Neural progenitor cell (in vitro differentiated cells): ENCODE measurements at regions not wholly inside any gene's neighbourhood (a gene's known extent, or its start where the extent isn't known, plus 50 kb on each side); places are given as distances from the start of the nearest gene placed in this dataset.

ENCODE experiments used
- DNase-seq: peaks from one replicate; pipeline ENCODE4 v3.0.0-alpha.2; 2016; ENCODE audit warnings: low spot score
- H2AFZ ChIP-seq: fragments of 200-600 bp; sonication (generic); replicated peaks from 2 replicates; pipeline ENCODE4 v1.6.1; 2016; ENCODE audit warnings: antibody characterized with exemption
- H3F3A ChIP-seq: fragments of 200-600 bp; sonication (generic); 2 replicates; pipeline ENCODE4 v1.6.1; 2016; ENCODE audit warnings: antibody characterized with exemption, low read depth
- H3K27ac ChIP-seq: fragments of 200-600 bp; sonication (generic); 2 replicates; pipeline ENCODE4 v1.5.1; 2016; ENCODE audit warnings: mild to moderate bottlenecking
- H3K27me3 ChIP-seq: fragments of 200-600 bp; sonication (generic); 2 replicates; pipeline ENCODE4 v1.6.1; 2016; ENCODE audit warnings: mild to moderate bottlenecking, moderate library complexity
- H3K36me3 ChIP-seq: fragments of 200-600 bp; sonication (generic); 2 replicates; pipeline ENCODE4 v1.5.1; 2016
- H3K4me1 ChIP-seq: fragments of 200-600 bp; sonication (generic); 2 replicates; pipeline ENCODE4 v1.6.1; 2016; ENCODE audit warnings: mixed run types
- H3K4me2 ChIP-seq: fragments of 200-600 bp; sonication (generic); 2 replicates; pipeline ENCODE4 v1.6.1; 2016
- H3K4me3 ChIP-seq: fragments of 200-600 bp; sonication (generic); 2 replicates; pipeline ENCODE4 v1.5.1; 2016
- H3K79me2 ChIP-seq: fragments of 200-600 bp; sonication (generic); 2 replicates; pipeline ENCODE4 v1.6.1; 2016; ENCODE audit warnings: low read depth
- H3K9ac ChIP-seq: fragments of 200-600 bp; sonication (generic); 2 replicates; pipeline ENCODE4 v1.6.1; 2016
- H3K9me3 ChIP-seq: fragments of 200-600 bp; sonication (generic); 2 replicates; pipeline ENCODE4 v1.5.1; 2016; ENCODE audit warnings: low read depth
- H4K20me1 ChIP-seq: fragments of 200-600 bp; sonication (generic); 2 replicates; pipeline ENCODE4 v1.6.1; 2016; ENCODE audit warnings: low read depth
- H3K27ac Mint-ChIP-seq: 3 replicates; pipeline ENCODE4 v1.8.0; 2021; ENCODE audit warnings: mixed read lengths
- H3K27me3 Mint-ChIP-seq: 2 replicates; pipeline ENCODE4 v1.8.0; 2022; ENCODE audit warnings: low read depth, mild to moderate bottlenecking, inconsistent platforms, moderate library complexity, mixed read lengths; ENCODE audit not compliant: insufficient read depth
- H3K36me3 Mint-ChIP-seq: 3 replicates; pipeline ENCODE4 v1.8.0; 2021; ENCODE audit warnings: mixed read lengths
- H3K4me1 Mint-ChIP-seq: 3 replicates; pipeline ENCODE4 v1.8.0; 2021; ENCODE audit warnings: mixed read lengths
- H3K4me3 Mint-ChIP-seq: 3 replicates; pipeline ENCODE4 v1.8.0; 2021; ENCODE audit warnings: mild to moderate bottlenecking, moderate library complexity, mixed read lengths
- H3K9me3 Mint-ChIP-seq: 3 replicates; pipeline ENCODE4 v1.8.0; 2020; ENCODE audit warnings: mixed read lengths
- EZH2 ChIP-seq: fragments of 200-600 bp; sonication (generic); IDR thresholded peaks from 2 replicates; pipeline ENCODE4 v1.6.1; 2017; ENCODE audit warnings: antibody characterized with exemption, mild to moderate bottlenecking, moderate library complexity
- EZH2phosphoT487 ChIP-seq: fragments of 200-600 bp; sonication (generic); IDR thresholded peaks from 2 replicates; pipeline ENCODE4 v1.6.1; 2017; ENCODE audit warnings: antibody characterized with exemption
- TF ChIP-seq, protein P1 (sequence below): fragments of 200-600 bp; sonication (generic); IDR thresholded peaks from 2 replicates; pipeline ENCODE4 v1.5.1; 2017; ENCODE audit warnings: antibody characterized with exemption, mild to moderate bottlenecking

DNA sequence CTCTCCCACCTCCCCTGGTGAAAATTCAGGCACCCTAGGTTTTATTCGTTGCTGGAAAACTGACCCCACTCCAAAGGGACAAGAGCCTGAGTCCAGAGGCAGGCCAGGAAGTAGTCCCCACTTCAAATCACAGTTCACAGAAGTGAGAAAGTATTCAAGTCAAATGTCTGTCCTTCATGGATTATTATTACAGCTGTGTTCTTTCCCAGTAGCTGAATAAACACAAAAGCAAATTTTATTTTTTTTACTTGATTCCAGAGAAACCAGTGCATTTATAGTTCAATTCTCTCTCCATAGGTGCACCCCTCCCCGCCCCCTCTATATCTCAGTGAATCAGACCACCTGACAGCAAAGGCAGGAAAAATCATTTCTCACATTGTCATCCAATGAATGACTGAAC lies 113.8 kb upstream of the COL1A2 start:
- H2AFZ ChIP-seq = no peak overlapping the region
- no peak for DNase-seq
- Mint-ChIP-seq H3K27me3 (peaks cover 3% of the 10 kb centered on the region), H3K36me3 (no peaks in the 10 kb centered on the region), H3K9me3 (peaks cover 1% of the 10 kb centered on the region), H3K27ac (peak overlapping the region; percentile 90), H3K4me3 (no peak overlapping the region), H3K4me1 (peaks cover 46% of the 10 kb centered on the region)
- H3K9ac ChIP-seq = no peak overlapping the region
- no peak overlapping the region for H3K27ac ChIP-seq
- no peaks in the 10 kb centered on the region for H3F3A ChIP-seq
- H3K4me2 ChIP-seq = no peak overlapping the region
- H3K4me3 ChIP-seq = no peak overlapping the region
- H3K27me3 ChIP-seq = no peaks in the 10 kb centered on the region
- H3K4me1 ChIP-seq = peaks cover 16% of the 10 kb centered on the region
- no peaks in the 10 kb centered on the region for H3K79me2 ChIP-seq
- no peaks in the 10 kb centered on the region for H4K20me1 ChIP-seq
- TF ChIP-seq, protein P1, sequence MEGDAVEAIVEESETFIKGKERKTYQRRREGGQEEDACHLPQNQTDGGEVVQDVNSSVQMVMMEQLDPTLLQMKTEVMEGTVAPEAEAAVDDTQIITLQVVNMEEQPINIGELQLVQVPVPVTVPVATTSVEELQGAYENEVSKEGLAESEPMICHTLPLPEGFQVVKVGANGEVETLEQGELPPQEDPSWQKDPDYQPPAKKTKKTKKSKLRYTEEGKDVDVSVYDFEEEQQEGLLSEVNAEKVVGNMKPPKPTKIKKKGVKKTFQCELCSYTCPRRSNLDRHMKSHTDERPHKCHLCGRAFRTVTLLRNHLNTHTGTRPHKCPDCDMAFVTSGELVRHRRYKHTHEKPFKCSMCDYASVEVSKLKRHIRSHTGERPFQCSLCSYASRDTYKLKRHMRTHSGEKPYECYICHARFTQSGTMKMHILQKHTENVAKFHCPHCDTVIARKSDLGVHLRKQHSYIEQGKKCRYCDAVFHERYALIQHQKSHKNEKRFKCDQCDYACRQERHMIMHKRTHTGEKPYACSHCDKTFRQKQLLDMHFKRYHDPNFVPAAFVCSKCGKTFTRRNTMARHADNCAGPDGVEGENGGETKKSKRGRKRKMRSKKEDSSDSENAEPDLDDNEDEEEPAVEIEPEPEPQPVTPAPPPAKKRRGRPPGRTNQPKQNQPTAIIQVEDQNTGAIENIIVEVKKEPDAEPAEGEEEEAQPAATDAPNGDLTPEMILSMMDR = no peak
- TF ChIP-seq EZH2phosphoT487 (no peak), EZH2 (no peak)
- H3K36me3 ChIP-seq = no peaks in the 10 kb centered on the region
- no peaks in the 10 kb centered on the region for H3K9me3 ChIP-seq

DNA sequence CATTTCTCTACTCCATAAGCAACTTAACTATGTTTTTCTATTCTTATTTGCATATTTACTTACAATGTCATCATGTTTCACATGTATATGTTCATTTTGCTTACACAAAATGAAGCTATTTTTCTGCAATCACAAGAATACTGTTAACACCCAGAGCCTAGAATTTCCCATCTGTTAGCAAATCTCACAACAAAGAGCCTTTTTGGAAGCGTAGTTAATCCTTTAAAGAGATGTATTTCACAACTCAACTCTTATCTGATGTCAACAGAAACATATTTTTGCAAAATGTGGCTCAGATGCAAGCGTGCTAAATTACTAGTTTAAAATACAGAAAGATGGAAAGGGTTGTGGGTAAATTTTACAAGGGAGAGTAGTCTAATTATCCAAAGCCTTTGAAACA lies 110.6 kb upstream of the COL1A2 start:
- no peaks in the 10 kb centered on the region for H3F3A ChIP-seq
- H3K4me3 ChIP-seq = no peak overlapping the region
- Mint-ChIP-seq H3K4me3 (no peak overlapping the region), H3K27me3 (no peaks in the 10 kb centered on the region), H3K27ac (peak overlapping the region; percentile 50), H3K4me1 (peaks cover 39% of the 10 kb centered on the region), H3K36me3 (no peaks in the 10 kb centered on the region), H3K9me3 (no peaks in the 10 kb centered on the region)
- no peaks in the 10 kb centered on the region for H4K20me1 ChIP-seq
- no peak overlapping the region for H2AFZ ChIP-seq
- no peak overlapping the region for H3K4me2 ChIP-seq
- H3K79me2 ChIP-seq = no peaks in the 10 kb centered on the region
- TF ChIP-seq, protein P1 = no peak
- TF ChIP-seq EZH2 = no peak
- no peak for TF ChIP-seq EZH2phosphoT487
- H3K9me3 ChIP-seq = no peaks in the 10 kb centered on the region
- H3K27me3 ChIP-seq = no peaks in the 10 kb centered on the region
- no peaks in the 10 kb centered on the region for H3K36me3 ChIP-seq
- H3K27ac ChIP-seq = no peak overlapping the region
- no peak for DNase-seq
- H3K4me1 ChIP-seq = peaks cover 16% of the 10 kb centered on the region
- H3K9ac ChIP-seq = no peak overlapping the region

DNA sequence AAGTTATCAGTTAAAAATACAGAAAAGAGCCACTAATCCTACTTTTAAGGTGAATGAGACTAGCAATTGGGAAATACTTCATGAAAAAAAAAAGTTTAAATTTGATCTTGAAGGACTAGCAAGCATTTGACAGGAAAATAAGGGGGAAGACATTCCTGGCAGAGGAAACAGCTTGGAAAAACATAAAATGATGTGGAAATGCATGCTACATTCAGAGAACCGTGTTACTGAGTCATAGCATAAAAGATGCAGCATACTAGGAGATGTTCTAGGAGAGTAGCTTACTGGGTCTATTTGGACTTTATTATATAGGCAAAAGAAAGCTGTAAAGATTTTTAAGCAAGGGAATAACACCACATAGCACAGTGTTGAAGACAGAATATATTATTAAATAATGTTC lies 108.6 kb upstream of the COL1A2 start:
- H3K27ac Mint-ChIP-seq = no peak overlapping the region

More for the DNA sequence above, 108.6 kb upstream of the COL1A2 start:
- Histone ChIP-seq H3K36me3 (no peaks in the 10 kb centered on the region), H3K27ac (no peak overlapping the region), H2AFZ (no peak overlapping the region), H3K4me1 (peaks cover 21% of the 10 kb centered on the region), H3K4me2 (no peak overlapping the region), H3K4me3 (no peak overlapping the region), H4K20me1 (no peaks in the 10 kb centered on the region), H3K9me3 (no peaks in the 10 kb centered on the region), H3F3A (no peaks in the 10 kb centered on the region), H3K79me2 (no peaks in the 10 kb centered on the region), H3K27me3 (no peaks in the 10 kb centered on the region), H3K9ac (no peak overlapping the region)
- no peak for DNase-seq
- TF ChIP-seq EZH2 = no peak
- TF ChIP-seq, protein P1 = no peak
- TF ChIP-seq EZH2phosphoT487 = no peak
- H3K4me3 Mint-ChIP-seq = no peak overlapping the region
- no peaks in the 10 kb centered on the region for H3K36me3 Mint-ChIP-seq
- H3K27me3 Mint-ChIP-seq = no peaks in the 10 kb centered on the region
- H3K4me1 Mint-ChIP-seq = peaks cover 33% of the 10 kb centered on the region
- no peaks in the 10 kb centered on the region for H3K9me3 Mint-ChIP-seq
